SK-N-MC (cell line): ENCODE measurements at regions not wholly inside any gene's neighbourhood (a gene's known extent, or its start where the extent isn't known, plus 50 kb on each side); places are given as distances from the start of the nearest gene placed in this dataset.

ENCODE experiments used
- EZH2 ChIP-seq: fragments of 200-600 bp; sonication (generic); IDR thresholded peaks from one replicate; pipeline ENCODE4 v1.6.1; 2017; ENCODE audit warnings: antibody characterized with exemption
- FOXP2 ChIP-seq: optimal IDR thresholded peaks from 2 replicates; pipeline ENCODE3; 2011; ENCODE audit warnings: mild to moderate bottlenecking, moderate library complexity; ENCODE audit not compliant: insufficient read depth; ENCODE audit errors: extremely low read length, control extremely low read depth
- POLR2AphosphoS5 ChIP-seq: IDR thresholded peaks from 2 replicates; pipeline ENCODE4 v1.6.1; 2012; ENCODE audit warnings: mild to moderate bottlenecking, low read depth, low read length, borderline replicate concordance

GRCh38 chr14:28876572-28876945 lies 110.0 kb downstream of the FOXG1 start:
- no peak for TF ChIP-seq POLR2AphosphoS5
- TF ChIP-seq EZH2, result no peak
- no peak for TF ChIP-seq FOXP2
